ENCODE measurements at regions not wholly inside any gene's neighbourhood (a gene's known extent, or its start where the extent isn't known, plus 50 kb on each side); places are given as distances from the start of the nearest gene placed in this dataset.

DNA sequence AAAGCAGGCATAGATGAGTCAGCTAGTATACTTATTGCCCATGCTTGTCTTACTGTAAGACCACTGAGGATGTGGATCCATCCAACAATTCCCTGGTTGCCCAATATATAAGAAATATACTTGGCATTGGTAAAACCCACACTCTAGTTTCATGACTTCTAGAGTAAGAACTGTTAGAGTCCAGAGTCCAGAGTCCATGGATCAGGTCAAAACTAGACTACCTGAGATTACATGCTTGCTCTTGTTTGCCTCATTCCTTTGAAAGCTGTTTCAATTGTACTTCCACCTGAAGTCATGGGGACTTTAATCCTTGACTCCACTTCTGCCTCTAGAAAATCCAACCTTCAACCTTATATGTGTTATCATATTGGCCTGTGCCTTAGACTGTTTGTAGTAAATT, 707.6 kb upstream of the FAM98A start:
- Histone ChIP-seq H3K4me1 (no peaks in the 10 kb centered on the region), H3K27me3 (peaks cover 0 to 3% (median 0%) of the 10 kb centered on the region in 9 donors), H3K27ac (no peak overlapping the region), H3K4me3 (no peak overlapping the region), H3K9me3 (peaks cover 0 to 4% (median 0%) of the 10 kb centered on the region in 12 donors), H3K36me3 (no peaks in the 10 kb centered on the region)
- DNase-seq = no peak
- no peak for ATAC-seq
- intact Hi-C loops (cut with DNase I) = no loop called here
- TF ChIP-seq POLR2A (IDR thresholded peaks at IDR 0.05) = no peak
- TF ChIP-seq, protein P1, sequence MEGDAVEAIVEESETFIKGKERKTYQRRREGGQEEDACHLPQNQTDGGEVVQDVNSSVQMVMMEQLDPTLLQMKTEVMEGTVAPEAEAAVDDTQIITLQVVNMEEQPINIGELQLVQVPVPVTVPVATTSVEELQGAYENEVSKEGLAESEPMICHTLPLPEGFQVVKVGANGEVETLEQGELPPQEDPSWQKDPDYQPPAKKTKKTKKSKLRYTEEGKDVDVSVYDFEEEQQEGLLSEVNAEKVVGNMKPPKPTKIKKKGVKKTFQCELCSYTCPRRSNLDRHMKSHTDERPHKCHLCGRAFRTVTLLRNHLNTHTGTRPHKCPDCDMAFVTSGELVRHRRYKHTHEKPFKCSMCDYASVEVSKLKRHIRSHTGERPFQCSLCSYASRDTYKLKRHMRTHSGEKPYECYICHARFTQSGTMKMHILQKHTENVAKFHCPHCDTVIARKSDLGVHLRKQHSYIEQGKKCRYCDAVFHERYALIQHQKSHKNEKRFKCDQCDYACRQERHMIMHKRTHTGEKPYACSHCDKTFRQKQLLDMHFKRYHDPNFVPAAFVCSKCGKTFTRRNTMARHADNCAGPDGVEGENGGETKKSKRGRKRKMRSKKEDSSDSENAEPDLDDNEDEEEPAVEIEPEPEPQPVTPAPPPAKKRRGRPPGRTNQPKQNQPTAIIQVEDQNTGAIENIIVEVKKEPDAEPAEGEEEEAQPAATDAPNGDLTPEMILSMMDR (IDR thresholded peaks at IDR 0.05) = no peak

DNA sequence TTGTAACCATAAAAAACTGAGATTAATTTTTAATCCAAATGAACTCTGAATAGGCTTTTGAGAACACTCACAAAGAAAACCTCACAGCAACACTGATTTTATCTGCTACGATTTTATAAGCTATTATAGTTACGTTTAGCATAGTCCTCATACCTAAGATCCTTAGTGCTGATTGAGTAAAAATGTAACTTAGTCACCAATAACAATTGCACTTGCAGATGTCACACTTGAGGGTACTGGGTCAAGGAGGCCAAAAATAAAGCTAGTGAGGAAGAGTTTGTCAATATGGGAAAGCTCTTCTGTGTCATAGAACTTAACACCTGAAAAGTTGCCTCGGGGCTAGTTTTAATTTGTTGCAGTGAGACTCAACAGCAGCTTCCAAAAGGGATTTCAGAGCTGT, 706.5 kb upstream of the FAM98A start:
- no peaks in the 10 kb centered on the region for H3K36me3 ChIP-seq
- H3K4me3 ChIP-seq = no peak overlapping the region
- peaks cover 0 to 3% (median 0%) of the 10 kb centered on the region in 9 donors for H3K27me3 ChIP-seq
- peaks cover 0 to 4% (median 0%) of the 10 kb centered on the region in 12 donors for H3K9me3 ChIP-seq
- intact Hi-C loops (cut with DNase I) = no loop called here
- H3K27ac ChIP-seq = no peak overlapping the region
- ATAC-seq (no peak), DNase-seq (no peak)
- no peaks in the 10 kb centered on the region for H3K4me1 ChIP-seq
- TF ChIP-seq POLR2A (IDR thresholded peaks at IDR 0.05) = no peak
- TF ChIP-seq, protein P1 (IDR thresholded peaks at IDR 0.05) = no peak
- 61 to 76% (median 70%) methylated on average over 3 of the region's 3 CpGs for WGBS, 4 donors

DNA sequence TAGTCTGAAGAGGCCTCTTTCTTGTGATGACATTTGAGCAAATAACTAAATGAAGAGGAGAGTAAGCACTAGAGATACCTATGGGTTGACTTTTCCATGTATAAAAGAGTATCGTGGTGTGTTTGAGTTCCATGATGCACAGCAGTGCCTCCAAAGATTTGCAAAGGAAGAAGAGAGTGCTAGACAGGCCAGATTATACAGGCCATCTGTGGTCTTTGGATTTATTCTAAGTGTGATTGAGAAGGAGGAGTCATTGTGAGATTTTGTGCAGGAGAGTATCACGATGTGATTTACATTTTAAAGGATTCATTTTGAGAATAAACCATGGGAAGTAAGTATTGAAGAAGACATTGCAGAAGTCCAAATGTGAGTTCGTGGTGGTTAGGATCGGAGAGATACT, 695.9 kb upstream of the FAM98A start:
- no peak for DNase-seq
- 78 to 89% (median 86%) methylated on average over 4 of the region's 4 CpGs for WGBS, 4 donors
- no peaks in the 10 kb centered on the region for H3K9me3 ChIP-seq
- no peaks in the 10 kb centered on the region for H3K4me1 ChIP-seq
- H3K27me3 ChIP-seq = no peaks in the 10 kb centered on the region
- no peak overlapping the region for H3K27ac ChIP-seq
- no peak overlapping the region for H3K4me3 ChIP-seq
- no peak for ATAC-seq
- no peaks in the 10 kb centered on the region for H3K36me3 ChIP-seq
- TF ChIP-seq, protein P1 (IDR thresholded peaks at IDR 0.05) = no peak
- no peak for TF ChIP-seq POLR2A (IDR thresholded peaks at IDR 0.05)
- intact Hi-C loops (cut with DNase I) = no loop called here

DNA sequence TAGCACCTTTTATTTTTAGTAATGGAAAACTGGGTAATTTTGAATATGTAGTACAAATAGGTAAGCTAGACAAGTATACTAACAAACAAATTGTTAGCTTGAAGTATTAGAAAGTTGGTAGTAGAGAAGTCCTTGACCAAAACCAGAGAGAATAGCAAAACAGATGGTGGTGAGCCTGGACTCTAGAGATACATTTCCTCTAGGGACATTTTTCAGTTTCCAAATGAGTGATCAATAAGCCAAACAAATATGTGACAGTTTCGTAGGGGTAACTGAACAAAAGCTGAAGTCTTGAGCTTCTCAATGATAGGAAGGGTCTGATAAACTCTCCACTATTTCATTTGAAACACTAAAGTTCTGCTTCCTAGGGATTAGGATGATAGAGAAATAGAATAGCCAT, 692.0 kb upstream of the FAM98A start:
- no peak for ATAC-seq
- no peak for DNase-seq
- no peak overlapping the region for H3K27ac ChIP-seq
- no peaks in the 10 kb centered on the region for H3K27me3 ChIP-seq
- no peaks in the 10 kb centered on the region for H3K36me3 ChIP-seq
- H3K9me3 ChIP-seq = no peaks in the 10 kb centered on the region
- WGBS, 4 donors = 64 to 75% (median 70%) methylated on average over 1 of the region's 1 CpG
- TF ChIP-seq, protein P1 (IDR thresholded peaks at IDR 0.05) = no peak
- no peak for TF ChIP-seq POLR2A (IDR thresholded peaks at IDR 0.05)
- intact Hi-C loops (cut with DNase I) = no loop called here
- H3K4me1 ChIP-seq = no peaks in the 10 kb centered on the region
- no peak overlapping the region for H3K4me3 ChIP-seq
